ENCODE measurements at regions not wholly inside any gene's neighbourhood (a gene's known extent, or its start where the extent isn't known, plus 50 kb on each side); places are given as distances from the start of the nearest gene placed in this dataset.

DNA sequence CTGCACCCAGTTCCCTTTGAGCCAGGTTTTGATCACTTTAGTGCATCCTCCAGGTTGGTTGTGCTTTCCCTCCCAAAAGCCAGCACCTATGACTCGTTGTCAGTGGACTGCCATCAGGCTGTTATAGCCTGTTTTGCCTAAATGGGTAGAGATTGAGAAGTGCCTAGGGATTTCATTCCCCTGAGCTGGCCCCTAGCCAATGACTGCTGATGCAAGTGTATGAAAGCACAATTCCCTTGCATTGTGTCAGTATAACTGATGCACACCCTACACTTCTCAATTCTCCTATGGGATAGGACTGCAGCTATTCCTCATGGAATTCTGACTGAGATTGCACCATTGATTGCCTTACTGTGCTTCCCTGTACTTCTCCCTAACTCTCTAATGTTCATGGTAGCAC is 102.1 kb upstream of the ARPP21 start:
- DNase-seq = no peak

DNA sequence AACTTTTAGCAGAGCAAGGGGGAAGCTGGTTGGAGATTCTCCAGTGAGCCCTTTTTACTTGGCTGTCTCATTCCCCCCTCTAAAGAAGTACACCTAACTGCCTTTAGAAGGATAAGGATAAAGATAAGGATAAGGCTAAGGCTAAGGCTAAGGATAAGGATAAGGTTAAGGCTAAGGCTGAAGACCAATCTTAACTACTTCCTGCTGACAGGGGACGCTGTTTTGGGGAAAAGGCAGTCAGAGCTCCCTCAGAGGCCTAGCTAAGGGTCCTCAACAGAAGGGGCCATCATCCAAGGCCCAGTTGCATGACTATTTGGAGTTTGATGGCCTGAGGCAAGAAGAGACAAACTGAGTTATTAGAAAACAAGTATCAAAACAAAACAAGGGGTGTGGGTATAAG is 94.3 kb upstream of the ARPP21 start:
- no peak for DNase-seq

DNA sequence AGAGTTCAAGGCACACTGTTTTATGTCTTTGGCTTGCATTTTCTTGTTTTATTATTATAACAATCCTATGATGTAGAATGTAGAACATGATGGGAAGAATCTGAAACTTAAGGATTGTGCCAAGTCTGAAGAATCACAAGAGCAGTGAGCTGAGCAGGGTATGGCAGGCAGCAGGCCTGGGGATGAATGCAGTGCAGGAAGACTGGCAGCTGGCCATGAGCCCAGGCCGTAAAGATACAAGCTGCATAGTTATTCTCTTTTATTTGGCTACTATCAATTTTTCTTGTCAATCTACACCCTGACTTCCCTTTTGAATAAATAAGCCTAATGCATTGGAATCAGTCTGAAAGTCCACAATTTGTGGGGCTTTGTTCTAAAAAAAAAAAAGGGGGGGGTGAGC is 89.6 kb upstream of the ARPP21 start:
- DNase-seq = no peak

DNA sequence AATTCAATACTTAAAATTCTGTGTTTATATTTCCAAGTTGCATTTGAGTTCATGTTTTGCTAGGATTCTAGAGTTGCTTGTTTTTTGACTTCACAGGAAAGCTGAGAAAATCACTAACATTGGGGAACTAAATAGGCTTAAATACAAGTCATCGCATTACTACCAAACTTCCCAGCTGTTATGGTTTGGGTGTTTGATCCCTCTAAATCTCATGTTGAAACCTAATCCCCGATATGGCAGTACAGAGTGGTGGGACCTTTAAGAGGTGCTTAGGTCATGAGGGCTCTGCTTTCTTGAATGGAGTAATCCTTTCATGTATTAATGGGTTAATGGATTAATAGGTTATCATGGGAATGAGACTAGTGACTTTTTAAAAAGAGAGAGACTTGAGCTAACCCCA is 77.2 kb upstream of the ARPP21 start:
- no peak for DNase-seq

DNA sequence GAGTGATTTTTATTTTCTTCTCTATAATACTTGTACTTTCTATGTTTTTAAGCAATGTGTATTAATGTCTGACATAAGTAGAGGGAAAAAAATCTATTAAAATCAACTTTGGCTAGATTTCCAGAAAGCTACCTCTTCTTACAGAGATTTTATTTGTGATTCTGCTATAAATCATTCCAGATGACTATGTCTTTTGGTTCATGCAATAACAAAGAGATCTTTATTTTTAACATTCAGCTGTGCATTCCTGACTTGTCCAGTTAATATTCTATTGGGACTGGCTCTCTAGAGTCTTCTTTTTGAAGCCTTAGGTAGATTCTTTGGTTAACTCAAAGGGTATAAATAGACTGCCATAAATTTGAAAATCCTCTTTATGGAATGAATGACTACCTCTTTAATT is 74.3 kb upstream of the ARPP21 start:
- DNase-seq = no peak
